Daoy (cell line): ENCODE measurements at regions not wholly inside any gene's neighbourhood (a gene's known extent, or its start where the extent isn't known, plus 50 kb on each side); places are given as distances from the start of the nearest gene placed in this dataset.

Experiments
- DNase-seq: peaks from one replicate; pipeline ENCODE4 v3.0.0-alpha.2; 2015; ENCODE audit warnings: low read depth

- no peak for DNase-seq
Measured at GRCh38 chr12:87160848-87161601, 868.2 kb downstream of the C12orf50 start.

- peak; percentile 70 for DNase-seq
Measured at GRCh38 chr12:87157791-87158190, 871.4 kb downstream of the C12orf50 start.

- no peak for DNase-seq
Measured at GRCh38 chr12:87155621-87156020, 873.6 kb downstream of the C12orf50 start.

GRCh38 chr12:87152841-87153528, 876.2 kb downstream of the C12orf50 start:
- DNase-seq = no peak

- DNase-seq = no peak
Measured at GRCh38 chr12:87152075-87152474, 877.1 kb downstream of the C12orf50 start.

- no peak for DNase-seq
Measured at GRCh38 chr12:87150969-87151662, 878.1 kb downstream of the C12orf50 start.

GRCh38 chr12:87142342-87142741, 886.2 kb upstream of the MGAT4C start:
- DNase-seq = no peak

- DNase-seq = no peak
Measured at GRCh38 chr12:87141091-87141490, 884.9 kb upstream of the MGAT4C start.

GRCh38 chr12:87140262-87140661, 884.1 kb upstream of the MGAT4C start:
- no peak for DNase-seq

- no peak for DNase-seq
Measured at GRCh38 chr12:87137220-87137619, 881.0 kb upstream of the MGAT4C start.

- no peak for DNase-seq
Measured at GRCh38 chr12:87136330-87136976, 880.3 kb upstream of the MGAT4C start.

GRCh38 chr12:87127272-87127671, 871.1 kb upstream of the MGAT4C start:
- no peak for DNase-seq

GRCh38 chr12:87121896-87122295, 865.7 kb upstream of the MGAT4C start:
- DNase-seq = no peak

GRCh38 chr12:87120440-87120839, 864.2 kb upstream of the MGAT4C start:
- DNase-seq = no peak

- no peak for DNase-seq
Measured at GRCh38 chr12:87119713-87120112, 863.5 kb upstream of the MGAT4C start.

GRCh38 chr12:87117526-87117925, 861.3 kb upstream of the MGAT4C start:
- no peak for DNase-seq

- DNase-seq = no peak
Measured at GRCh38 chr12:87116780-87117179, 860.6 kb upstream of the MGAT4C start.

- no peak for DNase-seq
Measured at GRCh38 chr12:87112571-87113345, 856.6 kb upstream of the MGAT4C start.

- DNase-seq = no peak
Measured at GRCh38 chr12:87107766-87108165, 851.6 kb upstream of the MGAT4C start.

GRCh38 chr12:87107270-87107669, 851.1 kb upstream of the MGAT4C start:
- DNase-seq = no peak

GRCh38 chr12:87096082-87096585, 839.9 kb upstream of the MGAT4C start:
- no peak for DNase-seq
